K562 (cell line): ENCODE measurements at regions not wholly inside any gene's neighbourhood (a gene's known extent, or its start where the extent isn't known, plus 50 kb on each side); places are given as distances from the start of the nearest gene placed in this dataset.

ENCODE experiments used
- ATAC-seq: fragments of 200-7000 bp; cut with Tn5 transposase; 3 replicates; pipeline ENCODE4 v1.9.1; 2020; ENCODE audit warnings: moderate library complexity
- BruUV-seq: library from RNA; stranded (reverse); fragments of 400-500 nt; replicated peaks from 2 replicates; lab custom pipeline; 2021; lab: Mats Ljungman, UMichigan
- CTCF ChIA-PET: fragments of 300-600 bp; formaldehyde crosslinking; extraction: SDS; loops from one replicate; lab custom pipeline; 2021; ENCODE audit warnings: low intra/inter-chr PET ratio; lab: Yijun Ruan, JAX
- POLR2A ChIA-PET: fragments of 300-600, 350-650 bp; sonication (Branson Sonifier 250); formaldehyde crosslinking; extraction: SDS; loops from one replicate; lab custom pipeline; 2021; ENCODE audit warnings: antibody characterized with exemption, inconsistent platforms; lab: Yijun Ruan, JAX
- DNase-seq, 4 experiments: peaks; one replicate each; pipeline versions ENCODE4 v3.0.0 to v3.0.0-alpha.2; 2011 to 2018; ENCODE audit warnings: low spot score in 3 of 4, mixed read lengths in 3 of 4; ENCODE audit errors: extremely low read depth in 1 of 4
- FAIRE-seq: peaks from 2 replicates; lab custom pipeline; 2011; peaks lifted over from hg19 to GRCh38; lab: Jason Lieb, UNC
- H2AFZ ChIP-seq: 2 replicates; pipeline ENCODE4 v1.6.0; 2011; ENCODE audit warnings: low read depth, low read length, control low read depth, inconsistent platforms
- H3K27ac ChIP-seq: fragments of 200-600 bp; 3 replicates; pipeline ENCODE4 v1.8.0; 2011; ENCODE audit warnings: low read depth, mild to moderate bottlenecking, control low read depth, inconsistent platforms, low read length, moderate library complexity, mixed read lengths; ENCODE audit errors: extremely low read depth
- H3K27me3 ChIP-seq, 2 experiments: fragments of 300-600 bp in 1 of 2; 2 replicates in 1 of 2; 3 replicates in 1 of 2; pipeline versions ENCODE4 v1.6.0 to v1.8.0; 2011; ENCODE audit warnings: inconsistent platforms in 2 of 2, low read length in 2 of 2, mild to moderate bottlenecking in 1 of 2, mixed read lengths in 1 of 2, moderate library complexity in 1 of 2; ENCODE audit not compliant: control insufficient read depth in 2 of 2, insufficient read depth in 2 of 2
- H3K36me3 ChIP-seq: fragments of 300-600 bp; 3 replicates; pipeline ENCODE4 v1.8.0; 2011; ENCODE audit warnings: mild to moderate bottlenecking, low read length, inconsistent platforms; ENCODE audit not compliant: control insufficient read depth, insufficient read depth
- H3K4me1 ChIP-seq, 2 experiments: fragments of 200-600 bp in 1 of 2; replicated peaks in 1 of 2; 2 replicates in 1 of 2; 3 replicates in 1 of 2; pipeline versions ENCODE4 v1.5.1 to v1.8.0; 2011; ENCODE audit warnings: inconsistent platforms in 2 of 2, low read length in 2 of 2, mild to moderate bottlenecking in 1 of 2, mixed read lengths in 1 of 2, moderate library complexity in 1 of 2; ENCODE audit not compliant: control insufficient read depth in 2 of 2, insufficient read depth in 2 of 2
- H3K4me2 ChIP-seq: 2 replicates; pipeline ENCODE4 v1.6.1; 2011; ENCODE audit warnings: low read length, control low read depth, inconsistent platforms, mixed read lengths; ENCODE audit not compliant: insufficient read depth
- H3K4me3 ChIP-seq: fragments of 200-600 bp; sonication (generic), shearing (Covaris generic); 2 replicates; pipeline ENCODE4 v1.5.1; 2016; ENCODE audit warnings: control low read depth, inconsistent platforms
- H3K79me2 ChIP-seq: fragments of 200-600 bp; 3 replicates; pipeline ENCODE4 v1.8.0; 2011; ENCODE audit warnings: low read length, inconsistent platforms; ENCODE audit not compliant: control insufficient read depth, insufficient read depth
- H3K9ac ChIP-seq, 2 experiments: 2 replicates each; pipeline versions ENCODE4 v1.6.0 to v1.6.1; 2011; ENCODE audit warnings: low read depth in 2 of 2, low read length in 2 of 2, control low read depth in 1 of 2, inconsistent platforms in 1 of 2, mild to moderate bottlenecking in 1 of 2, mixed read lengths in 1 of 2; ENCODE audit not compliant: insufficient read depth in 1 of 2
- H3K9me1 ChIP-seq: one replicate; pipeline ENCODE4 v1.6.0; 2011; ENCODE audit warnings: inconsistent platforms, mild to moderate bottlenecking, low read length, moderate library complexity; ENCODE audit not compliant: control insufficient read depth, insufficient read depth
- H3K9me3 ChIP-seq: replicated peaks from 2 replicates; pipeline ENCODE4 v1.5.1; 2011; ENCODE audit warnings: low read depth, low read length, inconsistent platforms; ENCODE audit not compliant: control insufficient read depth, insufficient read depth
- H4K20me1 ChIP-seq: replicated peaks from 2 replicates; pipeline ENCODE4 v1.6.1; 2011; ENCODE audit warnings: low read length, inconsistent platforms, mixed read lengths; ENCODE audit not compliant: control insufficient read depth, insufficient read depth
- CXXC5 ChIP-seq: fragments of 250-450 bp; sonication (Bioruptor Pico); IDR thresholded peaks from 2 replicates; pipeline ENCODE4 v1.8.0; 2022; ENCODE audit warnings: inconsistent platforms, mild to moderate bottlenecking, moderate library complexity
- EHMT2 ChIP-seq: fragments of 450-650 bp; IDR thresholded peaks from 2 replicates; pipeline ENCODE4 v1.6.1; 2018; ENCODE audit warnings: antibody characterized with exemption
- ETV1 ChIP-seq: fragments of 450-650 bp; conservative IDR thresholded peaks from 2 replicates; pipeline ENCODE4 v1.6.1; 2016; ENCODE audit warnings: missing genetic modification characterization, control low read depth, low read depth, missing compliant biosample characterization
- LARP7 ChIP-seq: fragments of 450-650 bp; IDR thresholded peaks from 2 replicates; pipeline ENCODE4 v1.6.1; 2016
- NCOR1 ChIP-seq: fragments of 450-650 bp; IDR thresholded peaks from 2 replicates; pipeline ENCODE4 v1.6.1; 2016; ENCODE audit warnings: mild to moderate bottlenecking, moderate library complexity
- NFXL1 ChIP-seq: fragments of 450-650 bp; formaldehyde crosslinking; IDR thresholded peaks from 2 replicates; pipeline ENCODE4 v1.4.0; 2021; ENCODE audit warnings: mild to moderate bottlenecking
- NR2C1 ChIP-seq, 2 experiments: fragments of 450-650 bp; IDR thresholded peaks; 2 replicates each; pipeline ENCODE4 v1.6.1; 2017; ENCODE audit warnings: mild to moderate bottlenecking in 2 of 2, antibody characterized with exemption in 1 of 2, inconsistent platforms in 1 of 2, missing compliant biosample characterization in 1 of 2, missing genetic modification characterization in 1 of 2
- SAP30 ChIP-seq: fragments of 200-600 bp; sonication (generic); IDR thresholded peaks from 2 replicates; pipeline ENCODE4 v1.6.1; 2012; ENCODE audit warnings: borderline replicate concordance, low read depth, mild to moderate bottlenecking, moderate library complexity, low read length, control low read depth, inconsistent platforms; ENCODE audit not compliant: insufficient read depth, poor library complexity, severe bottlenecking
- SIX5 ChIP-seq, 2 experiments: IDR thresholded peaks; 2 replicates each; pipeline ENCODE4 v1.6.1; 2011; ENCODE audit warnings: low read length in 2 of 2, borderline replicate concordance in 1 of 2, low read depth in 1 of 2, mild to moderate bottlenecking in 1 of 2, moderate library complexity in 1 of 2; ENCODE audit not compliant: insufficient read depth in 1 of 2
- ZBED1 ChIP-seq: IDR thresholded peaks from 2 replicates; pipeline ENCODE4 v1.6.1; 2014
- ZC3H11A ChIP-seq: IDR thresholded peaks from 2 replicates; pipeline ENCODE4 v1.6.1; 2012; ENCODE audit warnings: low read depth, low read length, improper control_type of control experiment
- ZNF24 ChIP-seq: fragments of 450-650 bp; IDR thresholded peaks from 2 replicates; pipeline ENCODE4 v1.6.1; 2016
- ZNF354B ChIP-seq: fragments of 250-450 bp; sonication (Bioruptor Pico); IDR thresholded peaks from 2 replicates; pipeline ENCODE4 v1.4.0; 2020
- ZNF717 ChIP-seq: fragments of 250-450 bp; sonication (Bioruptor Pico); IDR thresholded peaks from 2 replicates; pipeline ENCODE4 v1.5.0; 2021
- WGBS: fragments of 100-300 bp; shearing (Covaris generic); methylation state at CpG from one replicate; pipeline ENCODE4 v1.1.6; 2016; ENCODE audit warnings: low coverage, mixed read lengths; ENCODE audit not compliant: insufficient coverage; ENCODE audit errors: missing lambda C conversion rate; 5-methylcytosine and 5-hydroxymethylcytosine counted together
- in situ Hi-C: fragments of 300-500 bp; cut with MboI; formaldehyde crosslinking; loops from 4 replicates; pipeline ENCODE4 v1.15.0; 2018; ENCODE audit warnings: inconsistent platforms, mixed read lengths
- intact Hi-C: fragments of 100-400 bp; cut with micrococcal nuclease; formaldehyde crosslinking; loops from 2 replicates; pipeline ENCODE4 v1.14.2; 2022
- TF ChIP-seq, protein P1 (sequence below): fragments of 450-650 bp; IDR thresholded peaks from 2 replicates; pipeline ENCODE4 v1.6.1; 2014; ENCODE audit warnings: low read depth, mild to moderate bottlenecking, moderate library complexity, borderline replicate concordance
- TF ChIP-seq, protein P2 (sequence below): fragments of 450-650 bp; IDR thresholded peaks from 2 replicates; pipeline ENCODE4 v1.6.1; 2016; ENCODE audit warnings: mild to moderate bottlenecking
- TF ChIP-seq, protein P3 (sequence below): sonication (generic); formaldehyde crosslinking; IDR thresholded peaks from 2 replicates; pipeline ENCODE4 v1.8.1; 2023; ENCODE audit warnings: mild to moderate bottlenecking, missing genetic modification reagents

DNA sequence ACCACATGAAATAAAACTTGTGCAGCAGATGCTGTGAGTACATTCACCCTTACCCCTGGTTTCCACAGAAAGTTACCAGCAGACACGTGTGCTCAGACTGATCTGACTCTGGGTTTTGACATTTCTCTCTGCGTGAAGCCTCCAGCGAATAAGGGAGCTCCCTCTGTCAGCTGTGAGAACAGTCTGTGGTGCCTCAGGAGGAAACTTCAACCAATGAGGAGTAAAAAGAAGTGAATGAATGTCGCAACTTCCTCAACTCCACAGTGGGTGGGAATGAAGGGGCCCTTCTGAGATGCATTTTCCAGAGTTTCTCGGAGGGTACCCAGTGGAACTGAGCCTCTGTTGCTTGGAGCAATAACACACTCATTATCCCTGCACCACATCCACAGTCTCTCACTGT lies 743.4 kb downstream of the TNS3 start:
- H3K9me3 ChIP-seq = no peaks in the 10 kb centered on the region
- intact Hi-C loops = no loop called here
- DNase-seq (no peak), FAIRE-seq (no peak), ATAC-seq (no peak)
- no peaks in the 10 kb centered on the region for H3K27me3 ChIP-seq
- no peak overlapping the region for H3K9ac ChIP-seq
- H2AFZ ChIP-seq = no peak overlapping the region
- no peak overlapping the region for H3K4me3 ChIP-seq
- in situ Hi-C loops = no loop called here
- no peak for TF ChIP-seq SAP30
- TF ChIP-seq ZNF717 (CRISPR knock-in tag) = no peak
- TF ChIP-seq, protein P1, sequence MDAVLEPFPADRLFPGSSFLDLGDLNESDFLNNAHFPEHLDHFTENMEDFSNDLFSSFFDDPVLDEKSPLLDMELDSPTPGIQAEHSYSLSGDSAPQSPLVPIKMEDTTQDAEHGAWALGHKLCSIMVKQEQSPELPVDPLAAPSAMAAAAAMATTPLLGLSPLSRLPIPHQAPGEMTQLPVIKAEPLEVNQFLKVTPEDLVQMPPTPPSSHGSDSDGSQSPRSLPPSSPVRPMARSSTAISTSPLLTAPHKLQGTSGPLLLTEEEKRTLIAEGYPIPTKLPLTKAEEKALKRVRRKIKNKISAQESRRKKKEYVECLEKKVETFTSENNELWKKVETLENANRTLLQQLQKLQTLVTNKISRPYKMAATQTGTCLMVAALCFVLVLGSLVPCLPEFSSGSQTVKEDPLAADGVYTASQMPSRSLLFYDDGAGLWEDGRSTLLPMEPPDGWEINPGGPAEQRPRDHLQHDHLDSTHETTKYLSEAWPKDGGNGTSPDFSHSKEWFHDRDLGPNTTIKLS = no peak
- TF ChIP-seq, protein P2, sequence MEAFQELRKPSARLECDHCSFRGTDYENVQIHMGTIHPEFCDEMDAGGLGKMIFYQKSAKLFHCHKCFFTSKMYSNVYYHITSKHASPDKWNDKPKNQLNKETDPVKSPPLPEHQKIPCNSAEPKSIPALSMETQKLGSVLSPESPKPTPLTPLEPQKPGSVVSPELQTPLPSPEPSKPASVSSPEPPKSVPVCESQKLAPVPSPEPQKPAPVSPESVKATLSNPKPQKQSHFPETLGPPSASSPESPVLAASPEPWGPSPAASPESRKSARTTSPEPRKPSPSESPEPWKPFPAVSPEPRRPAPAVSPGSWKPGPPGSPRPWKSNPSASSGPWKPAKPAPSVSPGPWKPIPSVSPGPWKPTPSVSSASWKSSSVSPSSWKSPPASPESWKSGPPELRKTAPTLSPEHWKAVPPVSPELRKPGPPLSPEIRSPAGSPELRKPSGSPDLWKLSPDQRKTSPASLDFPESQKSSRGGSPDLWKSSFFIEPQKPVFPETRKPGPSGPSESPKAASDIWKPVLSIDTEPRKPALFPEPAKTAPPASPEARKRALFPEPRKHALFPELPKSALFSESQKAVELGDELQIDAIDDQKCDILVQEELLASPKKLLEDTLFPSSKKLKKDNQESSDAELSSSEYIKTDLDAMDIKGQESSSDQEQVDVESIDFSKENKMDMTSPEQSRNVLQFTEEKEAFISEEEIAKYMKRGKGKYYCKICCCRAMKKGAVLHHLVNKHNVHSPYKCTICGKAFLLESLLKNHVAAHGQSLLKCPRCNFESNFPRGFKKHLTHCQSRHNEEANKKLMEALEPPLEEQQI = no peak
- no peak for TF ChIP-seq ETV1
- no peak for TF ChIP-seq ZC3H11A
- TF ChIP-seq ZBED1 = no peak
- no peak for TF ChIP-seq NR2C1 (IDR thresholded peaks at IDR 0.05)
- no peak for TF ChIP-seq NR2C1 (tag; IDR thresholded peaks at IDR 0.05)
- TF ChIP-seq NCOR1 = no peak
- no peak for TF ChIP-seq ZNF354B
- no peak for TF ChIP-seq LARP7
- TF ChIP-seq, protein P3, sequence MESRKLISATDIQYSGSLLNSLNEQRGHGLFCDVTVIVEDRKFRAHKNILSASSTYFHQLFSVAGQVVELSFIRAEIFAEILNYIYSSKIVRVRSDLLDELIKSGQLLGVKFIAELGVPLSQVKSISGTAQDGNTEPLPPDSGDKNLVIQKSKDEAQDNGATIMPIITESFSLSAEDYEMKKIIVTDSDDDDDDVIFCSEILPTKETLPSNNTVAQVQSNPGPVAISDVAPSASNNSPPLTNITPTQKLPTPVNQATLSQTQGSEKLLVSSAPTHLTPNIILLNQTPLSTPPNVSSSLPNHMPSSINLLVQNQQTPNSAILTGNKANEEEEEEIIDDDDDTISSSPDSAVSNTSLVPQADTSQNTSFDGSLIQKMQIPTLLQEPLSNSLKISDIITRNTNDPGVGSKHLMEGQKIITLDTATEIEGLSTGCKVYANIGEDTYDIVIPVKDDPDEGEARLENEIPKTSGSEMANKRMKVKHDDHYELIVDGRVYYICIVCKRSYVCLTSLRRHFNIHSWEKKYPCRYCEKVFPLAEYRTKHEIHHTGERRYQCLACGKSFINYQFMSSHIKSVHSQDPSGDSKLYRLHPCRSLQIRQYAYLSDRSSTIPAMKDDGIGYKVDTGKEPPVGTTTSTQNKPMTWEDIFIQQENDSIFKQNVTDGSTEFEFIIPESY (CRISPR knock-in tag) = no peak
- no peak for TF ChIP-seq EHMT2
- TF ChIP-seq NFXL1 (CRISPR knock-in tag) = no peak
- TF ChIP-seq ZNF24 = no peak
- TF ChIP-seq CXXC5 = no peak
- TF ChIP-seq SIX5 (IDR thresholded peaks at IDR 0.05; ENCODE audit: borderline replicate concordance in 1 of 2, insufficient read depth in 1 of 2, low read depth in 1 of 2, low read length in 2 of 2) = no peak
- no TSS peak for BruUV-seq
- no peaks in the 10 kb centered on the region for H3K36me3 ChIP-seq
- no peaks in the 10 kb centered on the region for H3K79me2 ChIP-seq
- H3K4me2 ChIP-seq = no peak overlapping the region
- WGBS = 0% methylated on average over 5 of the region's 5 CpGs
- ChIA-PET POLR2A (no interaction called here), CTCF (no interaction called here)
- H3K4me1 ChIP-seq = no peaks in the 10 kb centered on the region
- H3K27ac ChIP-seq = no peak overlapping the region
- H4K20me1 ChIP-seq = no peaks in the 10 kb centered on the region
- H3K9me1 ChIP-seq = no peaks in the 10 kb centered on the region
